T-cell (primary cell): ENCODE measurements at regions not wholly inside any gene's neighbourhood (a gene's known extent, or its start where the extent isn't known, plus 50 kb on each side); places are given as distances from the start of the nearest gene placed in this dataset.

Source experiments
- ATAC-seq, 4 experiments: fragments of 200-7000 bp in 3 of 4; fragments of 150-1000 bp in 1 of 4; cut with Tn5 transposase; replicated peaks in 1 of 4; 1 replicate in 3 of 4; 2 replicates in 1 of 4; pipeline ENCODE4 v1.10.0; 2021; ENCODE audit warnings: moderate library complexity in 3 of 4, mild to moderate bottlenecking in 2 of 4, moderate number of reproducible peaks in 1 of 4
- CTCF ChIA-PET, 2 donors: fragments of 300-600 bp; sonication (Branson Sonifier 250); formaldehyde crosslinking; loops; one replicate each; lab custom pipeline; 2022; ENCODE audit warnings: antibody characterized with exemption in 2 of 2; lab: Charles Lee
- POLR2A ChIA-PET, 2 donors: fragments of 300-600 bp; sonication (Branson Sonifier 250); formaldehyde crosslinking; loops; one replicate each; lab custom pipeline; 2022; ENCODE audit warnings: antibody characterized with exemption in 2 of 2; lab: Charles Lee
- DNase-seq, 35 experiments: peaks; one replicate each; pipeline versions ENCODE4 v3.0.0 to v3.0.0-alpha.2; 2013 to 2023
- H3K27ac ChIP-seq: one replicate; pipeline ENCODE4 v1.5.1; 2013; ENCODE audit warnings: low read length
- H3K27me3 ChIP-seq, 2 experiments: replicated peaks in 1 of 2; 1 replicate in 1 of 2; 2 replicates in 1 of 2; pipeline versions ENCODE4 v1.6.1 to v1.7.0; 2013; ENCODE audit warnings: low read length in 1 of 2, mixed read lengths in 1 of 2; ENCODE audit not compliant: control insufficient read depth in 2 of 2, insufficient read depth in 2 of 2; ENCODE audit errors: extremely low read depth in 1 of 2
- H3K36me3 ChIP-seq, 2 donors: 1 replicate in 1 of 2; 2 replicates in 1 of 2; pipeline versions ENCODE4 v1.6.1 to v1.7.0; 2013; ENCODE audit warnings: low read length in 1 of 2; ENCODE audit not compliant: control insufficient read depth in 2 of 2, insufficient read depth in 1 of 2; ENCODE audit errors: extremely low read depth in 1 of 2
- H3K4me1 ChIP-seq, 2 experiments: 1 replicate in 1 of 2; 2 replicates in 1 of 2; pipeline versions ENCODE4 v1.6.1 to v1.7.0; 2013; ENCODE audit warnings: low read length in 2 of 2, mixed read lengths in 1 of 2; ENCODE audit not compliant: insufficient read depth in 2 of 2, control insufficient read depth in 1 of 2; ENCODE audit errors: extremely low read depth in 1 of 2
- H3K4me3 ChIP-seq, 2 donors: 1 replicate in 1 of 2; 2 replicates in 1 of 2; pipeline versions ENCODE4 v1.5.1 to v1.7.0; 2013; ENCODE audit warnings: mild to moderate bottlenecking in 2 of 2, low read length in 1 of 2, moderate library complexity in 1 of 2; ENCODE audit not compliant: control insufficient read depth in 1 of 2; ENCODE audit errors: extremely low read depth in 1 of 2
- H3K9me3 ChIP-seq: 2 replicates; pipeline ENCODE4 v1.7.0; 2013
- H3K27ac Mint-ChIP-seq, 2 donors: one replicate each; pipeline ENCODE4 v1.8.0; 2020 to 2021; ENCODE audit warnings: mild to moderate bottlenecking in 2 of 2, mixed read lengths in 2 of 2
- H3K27me3 Mint-ChIP-seq, 2 donors: one replicate each; pipeline ENCODE4 v1.8.0; 2021 to 2022; ENCODE audit warnings: mixed read lengths in 2 of 2
- H3K36me3 Mint-ChIP-seq: one replicate; pipeline ENCODE4 v1.8.0; 2021; ENCODE audit warnings: mixed read lengths
- H3K4me1 Mint-ChIP-seq, 3 donors: one replicate each; pipeline ENCODE4 v1.8.0; 2020 to 2022; ENCODE audit warnings: mixed read lengths in 3 of 3, mild to moderate bottlenecking in 1 of 3
- H3K4me3 Mint-ChIP-seq, 3 donors: one replicate each; pipeline ENCODE4 v1.8.0; 2020 to 2022; ENCODE audit warnings: mild to moderate bottlenecking in 3 of 3, mixed read lengths in 3 of 3, moderate library complexity in 3 of 3
- H3K9me3 Mint-ChIP-seq, 3 donors: one replicate each; pipeline ENCODE4 v1.8.0; 2020 to 2022; ENCODE audit warnings: mixed read lengths in 3 of 3
- WGBS: methylation state at CpG from one replicate; pipeline ENCODE4 v1.1.5; 2013; ENCODE audit warnings: missing lambda C conversion rate; ENCODE audit not compliant: insufficient coverage; 5-methylcytosine and 5-hydroxymethylcytosine counted together

GRCh38 chr17:13947499-13947898, 121.8 kb upstream of the COX10 start:
- DNase-seq (no peak), ATAC-seq (no peak)
- WGBS = 100% methylated on average over 1 of the region's 6 CpGs
- no peak overlapping the region for H3K27ac ChIP-seq
- ChIA-PET POLR2A (no interaction called here), CTCF (no interaction called here)
- no peaks in the 10 kb centered on the region for H3K9me3 ChIP-seq
- Mint-ChIP-seq H3K4me1 (no peaks in the 10 kb centered on the region), H3K9me3 (no peaks in the 10 kb centered on the region), H3K36me3 (no peaks in the 10 kb centered on the region), H3K27me3 (no peaks in the 10 kb centered on the region), H3K27ac (no peak overlapping the region), H3K4me3 (no peak overlapping the region)
- H3K27me3 ChIP-seq = no peaks in the 10 kb centered on the region
- no peaks in the 10 kb centered on the region for H3K4me1 ChIP-seq
- no peak overlapping the region for H3K4me3 ChIP-seq
- H3K36me3 ChIP-seq = no peaks in the 10 kb centered on the region

GRCh38 chr17:13952009-13952750, 117.1 kb upstream of the COX10 start:
- POLR2A ChIA-PET = no interaction called here
- no peak overlapping the region for H3K4me3 Mint-ChIP-seq
- no peaks in the 10 kb centered on the region for H3K9me3 Mint-ChIP-seq
- H3K27me3 Mint-ChIP-seq = no peaks in the 10 kb centered on the region
- Histone ChIP-seq H3K4me3 (no peak overlapping the region), H3K36me3 (no peaks in the 10 kb centered on the region), H3K27me3 (no peaks in the 10 kb centered on the region), H3K27ac (no peak overlapping the region), H3K4me1 (no peaks in the 10 kb centered on the region), H3K9me3 (no peaks in the 10 kb centered on the region)
- no peak overlapping the region for H3K27ac Mint-ChIP-seq
- CTCF ChIA-PET = no interaction called here
- DNase-seq (no peak), ATAC-seq (no peak)
- peaks cover 5% of the 10 kb centered on the region for H3K36me3 Mint-ChIP-seq
- no peaks in the 10 kb centered on the region for H3K4me1 Mint-ChIP-seq
- 90% methylated on average over 4 of the region's 4 CpGs for WGBS

GRCh38 chr17:13953841-13954240, 115.5 kb upstream of the COX10 start:
- ATAC-seq (no peak), DNase-seq (no peak)
- Mint-ChIP-seq H3K9me3 (no peaks in the 10 kb centered on the region), H3K4me1 (no peaks in the 10 kb centered on the region), H3K27me3 (no peaks in the 10 kb centered on the region), H3K4me3 (no peak overlapping the region), H3K36me3 (peaks cover 12% of the 10 kb centered on the region), H3K27ac (no peak overlapping the region)
- Histone ChIP-seq H3K36me3 (no peaks in the 10 kb centered on the region), H3K4me1 (no peaks in the 10 kb centered on the region), H3K9me3 (no peaks in the 10 kb centered on the region), H3K4me3 (no peak overlapping the region), H3K27me3 (no peaks in the 10 kb centered on the region), H3K27ac (no peak overlapping the region)
- POLR2A ChIA-PET = no interaction called here
- no CpG with 5 or more reads among the region's 1 CpG for WGBS
- CTCF ChIA-PET = no interaction called here

GRCh38 chr17:13957636-13958035, 111.7 kb upstream of the COX10 start:
- no CpG with 5 or more reads among the region's 3 CpGs for WGBS
- Mint-ChIP-seq H3K4me3 (no peak overlapping the region), H3K9me3 (no peaks in the 10 kb centered on the region), H3K27ac (no peak overlapping the region), H3K36me3 (peaks cover 15% of the 10 kb centered on the region), H3K4me1 (peaks cover 0 to 3% (median 3%) of the 10 kb centered on the region in 3 donors), H3K27me3 (peaks cover 0 to 5% of the 10 kb centered on the region in 2 donors)
- DNase-seq (no peak), ATAC-seq (no peak)
- Histone ChIP-seq H3K4me3 (no peak overlapping the region), H3K27me3 (no peaks in the 10 kb centered on the region), H3K4me1 (no peaks in the 10 kb centered on the region), H3K9me3 (no peaks in the 10 kb centered on the region), H3K36me3 (no peaks in the 10 kb centered on the region), H3K27ac (no peak overlapping the region)
- POLR2A ChIA-PET = interaction anchor here in 1 of 2 donors (0.5 kb wide), 1 partner anchor 329 kb away, joined by 3 read pairs; no protein-coding TSS in a partner anchor
- CTCF ChIA-PET = no interaction called here

- no peaks in the 10 kb centered on the region for H3K9me3 Mint-ChIP-seq
- H3K27ac Mint-ChIP-seq = no peak overlapping the region
- Histone ChIP-seq H3K36me3 (no peaks in the 10 kb centered on the region), H3K4me1 (no peaks in the 10 kb centered on the region), H3K27me3 (no peaks in the 10 kb centered on the region), H3K4me3 (no peak overlapping the region), H3K9me3 (no peaks in the 10 kb centered on the region), H3K27ac (no peak overlapping the region)
- DNase-seq = no peak
- peaks cover 0 to 6% (median 6%) of the 10 kb centered on the region in 3 donors for H3K4me1 Mint-ChIP-seq
- H3K4me3 Mint-ChIP-seq = no peak overlapping the region
- POLR2A ChIA-PET = interaction anchor here in 1 of 2 donors (0.6 kb wide), 1 partner anchor 242 kb away, joined by 3 read pairs; no protein-coding TSS in a partner anchor
- CTCF ChIA-PET = no interaction called here
- H3K27me3 Mint-ChIP-seq = peaks cover 0 to 5% of the 10 kb centered on the region in 2 donors
- H3K36me3 Mint-ChIP-seq = peaks cover 15% of the 10 kb centered on the region
- no peak for ATAC-seq
- 79% methylated on average over 3 of the region's 4 CpGs for WGBS
These were observed 110.5 kb upstream of the COX10 start for GRCh38 chr17:13958773-13959172.

GRCh38 chr17:13961265-13961664, 108.0 kb upstream of the COX10 start:
- Histone ChIP-seq H3K9me3 (no peaks in the 10 kb centered on the region), H3K4me1 (no peaks in the 10 kb centered on the region), H3K4me3 (no peak overlapping the region), H3K36me3 (no peaks in the 10 kb centered on the region), H3K27me3 (no peaks in the 10 kb centered on the region), H3K27ac (no peak overlapping the region)
- ATAC-seq = no peak
- Mint-ChIP-seq H3K27ac (no peak overlapping the region), H3K27me3 (peaks cover 0 to 5% of the 10 kb centered on the region in 2 donors), H3K4me3 (no peak overlapping the region), H3K9me3 (no peaks in the 10 kb centered on the region), H3K4me1 (peaks cover 0 to 6% (median 6%) of the 10 kb centered on the region in 3 donors), H3K36me3 (peaks cover 11% of the 10 kb centered on the region)
- ChIA-PET POLR2A (interaction anchor here in 1 of 2 donors (0.7 kb wide), 1 partner anchor 295 kb away, joined by 3 read pairs; no protein-coding TSS in a partner anchor), CTCF (no interaction called here)
- no peak for DNase-seq
- 100% methylated on average over 1 of the region's 4 CpGs for WGBS
